PC-9 (cell line): ENCODE measurements at regions not wholly inside any gene's neighbourhood (a gene's known extent, or its start where the extent isn't known, plus 50 kb on each side); places are given as distances from the start of the nearest gene placed in this dataset.

Experiments
- BruUV-seq: library from RNA; stranded (reverse); fragments of 400-500 nt; replicated peaks from 2 replicates; lab custom pipeline; 2021; lab: Mats Ljungman, UMichigan
- CTCF ChIA-PET: fragments of 300-600 bp; sonication (Branson Sonifier 250); formaldehyde crosslinking; loops from one replicate; lab custom pipeline; 2022; ENCODE audit warnings: antibody characterized with exemption; lab: Charles Lee
- POLR2A ChIA-PET: fragments of 300-600 bp; sonication (Branson Sonifier 250); formaldehyde crosslinking; loops from one replicate; lab custom pipeline; 2022; ENCODE audit warnings: antibody characterized with exemption; ENCODE audit not compliant: unreplicated experiment; lab: Charles Lee
- DNase-seq, 2 experiments: peaks; one replicate each; pipeline versions ENCODE4 v3.0.0 to v3.0.0-alpha.2; 2015 to 2022; ENCODE audit warnings: mixed read lengths in 1 of 2
- H2AFZ ChIP-seq: fragments of 200-600 bp; sonication (generic); 2 replicates; pipeline ENCODE4 v1.8.1; 2017; ENCODE audit warnings: antibody characterized with exemption
- H3F3A ChIP-seq: fragments of 200-600 bp; sonication (generic); 2 replicates; pipeline ENCODE4 v1.8.1; 2017; ENCODE audit warnings: antibody characterized with exemption, mild to moderate bottlenecking, low read depth; ENCODE audit not compliant: insufficient read depth
- H3K27ac ChIP-seq: fragments of 200-600 bp; sonication (generic); 2 replicates; pipeline ENCODE4 v1.6.1; 2016; ENCODE audit warnings: mixed run types
- H3K27me3 ChIP-seq: fragments of 200-600 bp; sonication (generic); 2 replicates; pipeline ENCODE4 v1.6.1; 2016; ENCODE audit warnings: low read depth, mixed run types; ENCODE audit not compliant: insufficient read depth
- H3K36me3 ChIP-seq: fragments of 200-600 bp; sonication (generic); 2 replicates; pipeline ENCODE4 v1.6.1; 2016; ENCODE audit warnings: low read depth, mixed run types
- H3K4me1 ChIP-seq: fragments of 200-600 bp; sonication (generic); replicated peaks from 2 replicates; pipeline ENCODE4 v1.6.1; 2016; ENCODE audit warnings: mixed run types; ENCODE audit not compliant: insufficient read depth
- H3K4me2 ChIP-seq: fragments of 200-600 bp; sonication (generic); 2 replicates; pipeline ENCODE4 v1.6.1; 2017; ENCODE audit warnings: mixed run types
- H3K4me3 ChIP-seq: fragments of 200-600 bp; sonication (generic); 2 replicates; pipeline ENCODE4 v1.6.1; 2016; ENCODE audit warnings: mixed run types
- H3K79me2 ChIP-seq: fragments of 200-600 bp; sonication (generic); 2 replicates; pipeline ENCODE4 v1.6.1; 2017; ENCODE audit warnings: low read depth, mixed run types
- H3K9me2 ChIP-seq: fragments of 200-600 bp; sonication (generic); 2 replicates; pipeline ENCODE4 v1.8.1; 2017; ENCODE audit warnings: mild to moderate bottlenecking; ENCODE audit not compliant: insufficient read depth
- H3K9me3 ChIP-seq: fragments of 200-600 bp; sonication (generic); 2 replicates; pipeline ENCODE4 v1.8.1; 2016; ENCODE audit warnings: low read depth; ENCODE audit not compliant: insufficient read depth
- H4K20me1 ChIP-seq: fragments of 200-600 bp; sonication (generic); 2 replicates; pipeline ENCODE4 v1.8.1; 2017; ENCODE audit not compliant: insufficient read depth
- CTCF ChIP-seq: fragments of 200-600 bp; sonication (generic); conservative IDR thresholded peaks from 2 replicates; pipeline ENCODE4 v1.6.1; 2017; ENCODE audit warnings: mixed run types, antibody characterized with exemption, mild to moderate bottlenecking, moderate library complexity
- EZH2 ChIP-seq: fragments of 200-600 bp; sonication (generic); IDR thresholded peaks from 2 replicates; pipeline ENCODE4 v1.8.0; 2017; ENCODE audit warnings: antibody characterized with exemption, low read depth
- intact Hi-C: fragments of 100-400 bp; cut with micrococcal nuclease; formaldehyde crosslinking; loops from one replicate; pipeline ENCODE4 v1.10.0; 2022; ENCODE audit not compliant: unreplicated experiment

GRCh38 chr6:115053169-115053860, 710.5 kb upstream of the HS3ST5 start:
- POLR2A ChIA-PET, result no interaction called here
- Histone ChIP-seq H3K79me2 (no peaks in the 10 kb centered on the region), H3K9me2 (no peaks in the 10 kb centered on the region; the same call in 1 of the 2 replicates), H2AFZ (no peak overlapping the region), H3K4me1 (no peaks in the 10 kb centered on the region), H3K27me3 (no peaks in the 10 kb centered on the region), H3F3A (no peaks in the 10 kb centered on the region), H3K36me3 (no peaks in the 10 kb centered on the region), H3K27ac (no peak overlapping the region), H3K4me3 (no peak overlapping the region), H3K9me3 (no peaks in the 10 kb centered on the region), H3K4me2 (no peak overlapping the region), H4K20me1 (no peaks in the 10 kb centered on the region; the same call in 1 of the 2 replicates)
- DNase-seq, result no peak
- no TSS peak for BruUV-seq
- CTCF ChIA-PET, result no interaction called here
- intact Hi-C loops, result no loop called here
- no peak for TF ChIP-seq CTCF
- TF ChIP-seq EZH2, result no peak

- H2AFZ ChIP-seq, result no peak overlapping the region
- no peaks in the 10 kb centered on the region for H3K9me2 ChIP-seq
- ChIA-PET POLR2A (no interaction called here), CTCF (no interaction called here)
- TF ChIP-seq EZH2, result no peak
- TF ChIP-seq CTCF, result no peak
- H3K4me1 ChIP-seq, result no peaks in the 10 kb centered on the region
- no peak overlapping the region for H3K4me3 ChIP-seq
- H4K20me1 ChIP-seq, result no peaks in the 10 kb centered on the region
- H3F3A ChIP-seq, result no peaks in the 10 kb centered on the region
- H3K4me2 ChIP-seq, result no peak overlapping the region
- no peaks in the 10 kb centered on the region for H3K27me3 ChIP-seq
- no peak for DNase-seq
- intact Hi-C loops, result no loop called here
- no peaks in the 10 kb centered on the region for H3K79me2 ChIP-seq
- no TSS peak for BruUV-seq
- H3K9me3 ChIP-seq, result no peaks in the 10 kb centered on the region
- H3K27ac ChIP-seq, result no peak overlapping the region
- H3K36me3 ChIP-seq, result no peaks in the 10 kb centered on the region
These were observed 673.8 kb upstream of the HS3ST5 start for GRCh38 chr6:115016593-115016992.

GRCh38 chr6:115004982-115005381, 662.2 kb upstream of the HS3ST5 start:
- H4K20me1 ChIP-seq, result no peaks in the 10 kb centered on the region
- H3K27me3 ChIP-seq, result no peaks in the 10 kb centered on the region
- H3K4me1 ChIP-seq, result peaks cover 27% of the 10 kb centered on the region
- H3F3A ChIP-seq, result no peaks in the 10 kb centered on the region; the same call in 1 of the 2 replicates
- H3K27ac ChIP-seq, result peak overlapping the region; percentile 32; the same call in 1 of the 2 replicates
- H3K36me3 ChIP-seq, result no peaks in the 10 kb centered on the region
- intact Hi-C loops, result loop anchor here (5.0 to 10.0 kb wide), 2 partner anchors 250 to 1052 kb away; no protein-coding TSS in a partner anchor
- H3K9me2 ChIP-seq, result no peaks in the 10 kb centered on the region
- POLR2A ChIA-PET, result no interaction called here
- no peaks in the 10 kb centered on the region for H3K79me2 ChIP-seq
- no peak for TF ChIP-seq EZH2
- no peak for TF ChIP-seq CTCF
- BruUV-seq, result no TSS peak
- peak overlapping the region; percentile 37 for H2AFZ ChIP-seq
- H3K9me3 ChIP-seq, result 0 out of 2 replicates have a peak, but pooled peaks cover 12% of the 10 kb centered on the region
- DNase-seq, result no peak
- H3K4me2 ChIP-seq, result no peak overlapping the region
- no peak overlapping the region for H3K4me3 ChIP-seq
- CTCF ChIA-PET, result no interaction called here
